DOHH2 (cell line): ENCODE measurements at regions not wholly inside any gene's neighbourhood (a gene's known extent, or its start where the extent isn't known, plus 50 kb on each side); places are given as distances from the start of the nearest gene placed in this dataset.

Experiments used
- CTCF ChIP-seq: fragments of 200-600 bp; sonication (generic); IDR thresholded peaks from one replicate; pipeline ENCODE4 v1.5.1; 2014; ENCODE audit warnings: antibody characterized with exemption, mild to moderate bottlenecking, low read depth, low read length; ENCODE audit not compliant: poor library complexity, severe bottlenecking
- EZH2phosphoT487 ChIP-seq: fragments of 200-600 bp; sonication (generic); IDR thresholded peaks from 2 replicates; pipeline ENCODE4 v1.6.1; 2017; ENCODE audit warnings: borderline replicate concordance, mild to moderate bottlenecking, antibody characterized with exemption, low read length, moderate library complexity, mixed read lengths

GRCh38 chr4:135007400-135007799 is 805.8 kb upstream of the PABPC4L start:
- TF ChIP-seq CTCF (no peak), EZH2phosphoT487 (no peak)
